OCI-LY3 (cell line): ENCODE measurements at regions not wholly inside any gene's neighbourhood (a gene's known extent, or its start where the extent isn't known, plus 50 kb on each side); places are given as distances from the start of the nearest gene placed in this dataset.

ENCODE experiments used
- H2AFZ ChIP-seq: fragments of 200-600, 300-600 bp; shearing (Covaris generic); 2 replicates; pipeline ENCODE4 v1.6.0; 2014; ENCODE audit warnings: antibody characterized with exemption, low read depth, low read length
- H3K27ac ChIP-seq: fragments of 200-600, 300-600 bp; sonication (generic); 2 replicates; pipeline ENCODE4 v1.5.1; 2014; ENCODE audit warnings: mild to moderate bottlenecking, low read length, moderate library complexity, mixed read lengths
- H3K27me3 ChIP-seq: fragments of 200-600, 300-600 bp; sonication (generic); 2 replicates; pipeline ENCODE4 v1.6.1; 2014; ENCODE audit warnings: low read depth, low read length, mixed read lengths
- H3K36me3 ChIP-seq: fragments of 200-600, 300-600 bp; sonication (generic); replicated peaks from 2 replicates; pipeline ENCODE3; 2014; ENCODE audit warnings: low read depth, low read length, mixed read lengths
- H3K4me1 ChIP-seq: fragments of 300-600, 200-600 bp; sonication (generic); 2 replicates; pipeline ENCODE4 v1.6.1; 2014; ENCODE audit warnings: low read length, mixed read lengths
- H3K4me2 ChIP-seq: fragments of 200-600, 300-600 bp; sonication (generic); 2 replicates; pipeline ENCODE4 v1.6.1; 2014; ENCODE audit warnings: low read length, mixed read lengths
- H3K4me3 ChIP-seq: fragments of 300-600, 200-600 bp; sonication (generic); 2 replicates; pipeline ENCODE4 v1.5.1; 2014; ENCODE audit warnings: antibody characterized with exemption, mild to moderate bottlenecking, low read length, moderate library complexity
- H3K79me2 ChIP-seq: fragments of 300-600, 200-600 bp; shearing (Covaris generic); 2 replicates; pipeline ENCODE4 v1.6.1; 2014; ENCODE audit warnings: mild to moderate bottlenecking, low read length, mixed read lengths
- H3K9ac ChIP-seq: fragments of 300-600, 200-600 bp; shearing (Covaris generic); 2 replicates; pipeline ENCODE4 v1.6.0; 2014; ENCODE audit warnings: mild to moderate bottlenecking, low read length, moderate library complexity
- H3K9me3 ChIP-seq: fragments of 200-600, 300-600 bp; shearing (Covaris generic); 2 replicates; pipeline ENCODE4 v1.6.1; 2014; ENCODE audit warnings: low read length, mixed read lengths; ENCODE audit not compliant: insufficient read depth
- H4K20me1 ChIP-seq: fragments of 200-600, 300-600 bp; sonication (generic); 2 replicates; pipeline ENCODE4 v1.6.1; 2016; ENCODE audit warnings: low read length, mixed read lengths; ENCODE audit not compliant: insufficient read depth
- EZH2phosphoT487 ChIP-seq: fragments of 200-600 bp; shearing (Covaris generic); IDR thresholded peaks from 2 replicates; pipeline ENCODE4 v1.6.1; 2018; ENCODE audit warnings: antibody characterized with exemption, mixed run types, low read depth
- TF ChIP-seq, protein P1 (sequence below): fragments of 200-600, 300-600 bp; sonication (generic); IDR thresholded peaks from 2 replicates; pipeline ENCODE4 v1.5.1; 2014; ENCODE audit warnings: antibody characterized with exemption, low read length, low read depth

GRCh38 chr10:131655101-131655849, 245.5 kb upstream of the PPP2R2D start:
- H2AFZ ChIP-seq: no peak overlapping the region
- H3K4me3 ChIP-seq: no peak overlapping the region
- TF ChIP-seq EZH2phosphoT487: no peak
- TF ChIP-seq, protein P1, sequence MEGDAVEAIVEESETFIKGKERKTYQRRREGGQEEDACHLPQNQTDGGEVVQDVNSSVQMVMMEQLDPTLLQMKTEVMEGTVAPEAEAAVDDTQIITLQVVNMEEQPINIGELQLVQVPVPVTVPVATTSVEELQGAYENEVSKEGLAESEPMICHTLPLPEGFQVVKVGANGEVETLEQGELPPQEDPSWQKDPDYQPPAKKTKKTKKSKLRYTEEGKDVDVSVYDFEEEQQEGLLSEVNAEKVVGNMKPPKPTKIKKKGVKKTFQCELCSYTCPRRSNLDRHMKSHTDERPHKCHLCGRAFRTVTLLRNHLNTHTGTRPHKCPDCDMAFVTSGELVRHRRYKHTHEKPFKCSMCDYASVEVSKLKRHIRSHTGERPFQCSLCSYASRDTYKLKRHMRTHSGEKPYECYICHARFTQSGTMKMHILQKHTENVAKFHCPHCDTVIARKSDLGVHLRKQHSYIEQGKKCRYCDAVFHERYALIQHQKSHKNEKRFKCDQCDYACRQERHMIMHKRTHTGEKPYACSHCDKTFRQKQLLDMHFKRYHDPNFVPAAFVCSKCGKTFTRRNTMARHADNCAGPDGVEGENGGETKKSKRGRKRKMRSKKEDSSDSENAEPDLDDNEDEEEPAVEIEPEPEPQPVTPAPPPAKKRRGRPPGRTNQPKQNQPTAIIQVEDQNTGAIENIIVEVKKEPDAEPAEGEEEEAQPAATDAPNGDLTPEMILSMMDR: no peak
- H3K4me1 ChIP-seq: no peaks in the 10 kb centered on the region
- H3K27me3 ChIP-seq: no peaks in the 10 kb centered on the region
- no peaks in the 10 kb centered on the region for H4K20me1 ChIP-seq
- H3K9ac ChIP-seq: no peak overlapping the region
- no peaks in the 10 kb centered on the region for H3K79me2 ChIP-seq
- H3K36me3 ChIP-seq: no peaks in the 10 kb centered on the region
- H3K4me2 ChIP-seq: no peak overlapping the region
- no peaks in the 10 kb centered on the region for H3K9me3 ChIP-seq
- H3K27ac ChIP-seq: no peak overlapping the region

- H3K4me2 ChIP-seq: no peak overlapping the region
- H3K4me3 ChIP-seq: no peak overlapping the region
- no peak overlapping the region for H3K9ac ChIP-seq
- no peaks in the 10 kb centered on the region for H3K4me1 ChIP-seq
- H4K20me1 ChIP-seq: no peaks in the 10 kb centered on the region
- H3K79me2 ChIP-seq: no peaks in the 10 kb centered on the region
- H2AFZ ChIP-seq: no peak overlapping the region
- H3K27me3 ChIP-seq: no peaks in the 10 kb centered on the region
- no peaks in the 10 kb centered on the region for H3K36me3 ChIP-seq
- no peaks in the 10 kb centered on the region for H3K9me3 ChIP-seq
- no peak overlapping the region for H3K27ac ChIP-seq
- no peak for TF ChIP-seq EZH2phosphoT487
- TF ChIP-seq, protein P1: no peak
Observed at GRCh38 chr10:131656009-131656408, 244.8 kb upstream of the PPP2R2D start.

- Histone ChIP-seq H3K4me3 (no peak overlapping the region), H3K27ac (no peak overlapping the region), H3K9ac (no peak overlapping the region), H3K9me3 (no peaks in the 10 kb centered on the region), H4K20me1 (no peaks in the 10 kb centered on the region), H3K36me3 (no peaks in the 10 kb centered on the region), H3K79me2 (no peaks in the 10 kb centered on the region), H2AFZ (no peak overlapping the region), H3K4me2 (no peak overlapping the region), H3K4me1 (no peaks in the 10 kb centered on the region), H3K27me3 (no peaks in the 10 kb centered on the region)
- no peak for TF ChIP-seq EZH2phosphoT487
- TF ChIP-seq, protein P1: no peak
Observed at GRCh38 chr10:131656431-131656841, 244.4 kb upstream of the PPP2R2D start.

- Histone ChIP-seq H3K4me3 (no peak overlapping the region), H3K4me1 (no peaks in the 10 kb centered on the region), H3K27ac (no peak overlapping the region), H3K27me3 (no peaks in the 10 kb centered on the region), H3K79me2 (no peaks in the 10 kb centered on the region), H2AFZ (no peak overlapping the region), H3K4me2 (no peak overlapping the region), H3K9me3 (no peaks in the 10 kb centered on the region), H4K20me1 (no peaks in the 10 kb centered on the region), H3K36me3 (no peaks in the 10 kb centered on the region), H3K9ac (no peak overlapping the region)
- TF ChIP-seq, protein P1: no peak
- TF ChIP-seq EZH2phosphoT487: no peak
Observed at GRCh38 chr10:131657318-131657984, 243.4 kb upstream of the PPP2R2D start.
